Stimulated activated CD4-positive, alpha-beta T cell treated with anti-CD3 and anti-CD28 coated beads, Interleukin-1b, Interleukin-23, amount 100 ng/mL, for 48 hours (primary cell): ENCODE measurements at regions not wholly inside any gene's neighbourhood (a gene's known extent, or its start where the extent isn't known, plus 50 kb on each side); places are given as distances from the start of the nearest gene placed in this dataset.
"Not testable (repeated sequence)": the region's sequence is repeated elsewhere in the genome, so short reads cannot be mapped to it uniquely, and the experiment has no call there.

Experiments used
- DNase-seq: peaks from one replicate; pipeline ENCODE4 v3.0.0-alpha.2; 2020

GRCh38 chr11:69934861-69935494 lies 115.8 kb upstream of the FGF3 start:
- no peak for DNase-seq

- no peak for DNase-seq
Observed at GRCh38 chr11:69935941-69936505, 116.8 kb upstream of the FGF3 start.

- DNase-seq = no peak
Observed at GRCh38 chr11:69936771-69937170, 117.6 kb upstream of the FGF3 start.

GRCh38 chr11:69938206-69938605 lies 119.0 kb upstream of the FGF3 start:
- no peak for DNase-seq

GRCh38 chr11:69939551-69940245 lies 120.5 kb upstream of the FGF3 start:
- no peak for DNase-seq

GRCh38 chr11:69940246-69940610 lies 121.0 kb upstream of the FGF3 start:
- DNase-seq = no peak

GRCh38 chr11:69941546-69942332 lies 122.5 kb upstream of the FGF3 start:
- no peak for DNase-seq

GRCh38 chr11:69942333-69942820 lies 123.2 kb upstream of the FGF3 start:
- no peak for DNase-seq

GRCh38 chr11:69943066-69943465 lies 123.8 kb upstream of the FGF3 start:
- DNase-seq = no peak

GRCh38 chr11:69943506-69943905 lies 124.3 kb upstream of the FGF3 start:
- DNase-seq = no peak

- no peak for DNase-seq
Observed at GRCh38 chr11:69944146-69944795, 125.1 kb upstream of the FGF3 start.

- no peak for DNase-seq
Observed at GRCh38 chr11:69945157-69945556, 125.9 kb upstream of the FGF3 start.

GRCh38 chr11:69947059-69947792 lies 128.0 kb upstream of the FGF3 start:
- no peak for DNase-seq

- no peak for DNase-seq
Observed at GRCh38 chr11:69947793-69948255, 128.6 kb upstream of the FGF3 start.

- no peak for DNase-seq
Observed at GRCh38 chr11:69948256-69949141, 129.3 kb upstream of the FGF3 start.

GRCh38 chr11:69949327-69949726 lies 128.8 kb upstream of the ANO1 start:
- DNase-seq = no peak

GRCh38 chr11:69950120-69950519 lies 128.0 kb upstream of the ANO1 start:
- DNase-seq = peak; percentile 30

GRCh38 chr11:69950621-69951020 lies 127.5 kb upstream of the ANO1 start:
- DNase-seq = no peak

- no peak for DNase-seq
Observed at GRCh38 chr11:69951821-69952220, 126.3 kb upstream of the ANO1 start.

GRCh38 chr11:69952229-69952975 lies 125.7 kb upstream of the ANO1 start:
- not testable (repeated sequence) for DNase-seq
